ENCODE measurements at regions not wholly inside any gene's neighbourhood (a gene's known extent, or its start where the extent isn't known, plus 50 kb on each side); places are given as distances from the start of the nearest gene placed in this dataset.

DNA sequence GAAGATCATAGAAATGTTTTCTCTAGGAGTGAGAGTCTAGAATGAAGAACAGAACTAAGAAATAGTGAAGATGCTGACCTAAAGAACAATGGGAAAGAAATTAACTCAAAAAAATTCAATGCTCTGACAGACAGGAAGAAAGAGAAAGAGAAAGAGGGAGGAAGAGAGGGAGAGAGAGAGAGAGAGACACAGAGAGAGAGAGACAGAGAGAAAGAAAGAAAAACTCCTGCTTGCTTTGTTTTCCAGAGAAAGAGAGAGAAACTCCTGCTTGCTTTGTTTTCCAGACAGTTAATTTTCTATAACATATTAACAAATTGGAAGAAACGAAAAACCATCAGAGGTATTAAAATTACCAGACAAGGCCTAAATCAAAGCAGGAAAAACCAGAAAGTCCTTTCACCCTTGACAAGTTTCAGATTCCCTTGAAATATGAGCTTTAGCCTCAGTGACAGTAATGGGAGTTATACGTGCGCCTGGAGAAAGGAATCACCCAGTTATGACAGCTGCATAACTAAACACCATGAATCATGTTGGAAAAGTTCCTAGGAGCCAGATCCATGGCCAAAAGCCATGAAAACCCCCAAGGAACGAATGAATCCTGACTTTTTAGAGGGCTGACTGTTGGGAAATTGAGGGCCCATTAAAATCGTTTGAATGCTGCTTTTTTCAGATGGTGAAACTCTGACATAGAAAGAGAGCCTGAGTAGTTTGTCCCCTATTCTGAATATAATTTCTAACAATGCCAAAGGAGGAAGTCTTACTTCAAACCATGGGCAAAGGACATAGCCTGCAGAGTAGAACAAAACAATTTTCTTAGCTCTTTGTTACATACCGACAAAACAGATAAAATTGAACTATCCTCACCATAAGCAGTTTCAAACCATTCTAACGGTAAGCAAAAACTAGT, 228.6 kb upstream of the CHST9 start:
- Histone ChIP-seq H3K4me1 (ENCODE audit: control insufficient read depth in 1 of 2, low read depth in 2 of 2) (no peaks in the 10 kb centered on the region), H3K27me3 (replicated peaks; ENCODE audit: insufficient read depth) (no peaks in the 10 kb centered on the region), H3K36me3 (no peaks in the 10 kb centered on the region), H3K9me3 (no peaks in the 10 kb centered on the region), H3K27ac (no peak overlapping the region), H3K4me3 (no peak overlapping the region)
- TF ChIP-seq, protein P1, sequence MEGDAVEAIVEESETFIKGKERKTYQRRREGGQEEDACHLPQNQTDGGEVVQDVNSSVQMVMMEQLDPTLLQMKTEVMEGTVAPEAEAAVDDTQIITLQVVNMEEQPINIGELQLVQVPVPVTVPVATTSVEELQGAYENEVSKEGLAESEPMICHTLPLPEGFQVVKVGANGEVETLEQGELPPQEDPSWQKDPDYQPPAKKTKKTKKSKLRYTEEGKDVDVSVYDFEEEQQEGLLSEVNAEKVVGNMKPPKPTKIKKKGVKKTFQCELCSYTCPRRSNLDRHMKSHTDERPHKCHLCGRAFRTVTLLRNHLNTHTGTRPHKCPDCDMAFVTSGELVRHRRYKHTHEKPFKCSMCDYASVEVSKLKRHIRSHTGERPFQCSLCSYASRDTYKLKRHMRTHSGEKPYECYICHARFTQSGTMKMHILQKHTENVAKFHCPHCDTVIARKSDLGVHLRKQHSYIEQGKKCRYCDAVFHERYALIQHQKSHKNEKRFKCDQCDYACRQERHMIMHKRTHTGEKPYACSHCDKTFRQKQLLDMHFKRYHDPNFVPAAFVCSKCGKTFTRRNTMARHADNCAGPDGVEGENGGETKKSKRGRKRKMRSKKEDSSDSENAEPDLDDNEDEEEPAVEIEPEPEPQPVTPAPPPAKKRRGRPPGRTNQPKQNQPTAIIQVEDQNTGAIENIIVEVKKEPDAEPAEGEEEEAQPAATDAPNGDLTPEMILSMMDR (IDR thresholded peaks at IDR 0.05) = no peak
- no peak for ATAC-seq (ENCODE audit: insufficient number of reproducible peaks, low FRiP score, low read depth)
- DNase-seq (ENCODE audit: low spot score) = no peak

DNA sequence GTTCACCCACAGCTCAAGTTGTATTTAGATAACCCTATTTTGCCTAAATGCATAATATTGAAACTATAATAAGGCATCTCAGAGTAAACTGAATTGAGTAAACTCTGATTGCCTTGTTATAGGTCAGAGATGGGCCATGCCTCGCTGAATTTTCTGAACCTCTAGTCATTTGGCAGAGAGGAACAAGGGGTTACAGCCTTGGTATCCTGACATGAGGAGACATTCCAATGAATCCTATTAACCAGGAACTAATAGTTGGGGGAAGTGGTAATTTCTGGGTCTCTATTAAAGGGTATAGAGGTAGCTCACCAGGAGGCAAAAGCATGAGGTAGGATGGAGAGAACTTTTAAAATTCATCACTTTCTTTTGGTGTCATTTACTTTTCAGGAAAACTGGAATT, 227.4 kb upstream of the CHST9 start:
- no peaks in the 10 kb centered on the region for H3K27me3 ChIP-seq (replicated peaks; ENCODE audit: insufficient read depth)
- DNase-seq (ENCODE audit: low spot score) = no peak
- TF ChIP-seq, protein P1 (IDR thresholded peaks at IDR 0.05) = no peak
- H3K4me3 ChIP-seq = no peak overlapping the region
- no peaks in the 10 kb centered on the region for H3K36me3 ChIP-seq
- no peaks in the 10 kb centered on the region for H3K9me3 ChIP-seq
- H3K4me1 ChIP-seq (ENCODE audit: control insufficient read depth in 1 of 2, low read depth in 2 of 2) = no peaks in the 10 kb centered on the region
- no peak for ATAC-seq (ENCODE audit: insufficient number of reproducible peaks, low FRiP score, low read depth)
- no peak overlapping the region for H3K27ac ChIP-seq

DNA sequence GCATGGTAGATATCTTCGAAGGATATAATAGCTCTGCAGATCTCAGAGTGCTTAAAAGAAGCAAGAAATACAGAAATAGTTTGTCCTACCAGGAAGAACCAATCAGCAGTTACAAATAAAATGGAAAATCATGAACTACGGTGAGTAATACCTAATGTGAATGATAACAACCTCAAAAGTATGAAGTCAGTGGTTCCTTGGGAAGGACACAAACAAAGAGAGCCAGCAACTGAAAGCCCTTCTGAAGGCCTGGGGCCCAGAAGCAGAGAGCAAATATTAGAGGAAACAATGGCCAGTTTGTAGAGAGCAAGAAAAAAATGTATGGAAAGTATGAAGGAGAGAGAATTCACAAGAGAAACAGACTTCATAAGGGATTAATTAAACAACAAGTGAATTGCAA, 226.8 kb upstream of the CHST9 start:
- DNase-seq (ENCODE audit: low spot score) (no peak), ATAC-seq (ENCODE audit: insufficient number of reproducible peaks, low FRiP score, low read depth) (no peak)
- H3K36me3 ChIP-seq = no peaks in the 10 kb centered on the region
- H3K27ac ChIP-seq = no peak overlapping the region
- no peaks in the 10 kb centered on the region for H3K9me3 ChIP-seq
- no peaks in the 10 kb centered on the region for H3K27me3 ChIP-seq (replicated peaks; ENCODE audit: insufficient read depth)
- no peaks in the 10 kb centered on the region for H3K4me1 ChIP-seq (ENCODE audit: control insufficient read depth in 1 of 2, low read depth in 2 of 2)
- TF ChIP-seq, protein P1 (IDR thresholded peaks at IDR 0.05) = no peak
- no peak overlapping the region for H3K4me3 ChIP-seq

DNA sequence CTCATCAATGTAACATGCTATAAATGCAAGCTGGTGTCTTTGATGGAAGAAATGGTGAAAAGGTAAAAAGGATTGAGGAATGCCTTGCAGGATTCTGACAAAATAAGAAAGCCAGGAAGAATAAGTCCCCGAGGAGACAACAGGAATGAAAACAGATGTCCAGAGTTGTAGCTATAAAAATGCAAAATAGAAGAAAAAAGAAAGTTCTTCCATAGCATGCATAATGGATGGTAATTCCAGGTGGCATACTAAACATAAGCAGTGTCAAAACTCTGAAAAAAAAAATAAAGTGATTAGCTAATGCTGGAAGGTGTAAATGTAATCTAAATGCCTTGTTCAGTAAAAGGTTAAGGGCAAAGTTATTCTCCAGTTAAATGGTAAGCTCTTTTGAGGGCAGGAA, 225.9 kb upstream of the CHST9 start:
- no peaks in the 10 kb centered on the region for H3K36me3 ChIP-seq
- H3K4me3 ChIP-seq = no peak overlapping the region
- H3K27ac ChIP-seq = no peak overlapping the region
- H3K4me1 ChIP-seq (ENCODE audit: control insufficient read depth in 1 of 2, low read depth in 2 of 2) = no peaks in the 10 kb centered on the region
- DNase-seq (ENCODE audit: low spot score) (no peak), ATAC-seq (ENCODE audit: insufficient number of reproducible peaks, low FRiP score, low read depth) (no peak)
- H3K27me3 ChIP-seq (replicated peaks; ENCODE audit: insufficient read depth) = no peaks in the 10 kb centered on the region
- H3K9me3 ChIP-seq = no peaks in the 10 kb centered on the region
- TF ChIP-seq, protein P1 (IDR thresholded peaks at IDR 0.05) = no peak

DNA sequence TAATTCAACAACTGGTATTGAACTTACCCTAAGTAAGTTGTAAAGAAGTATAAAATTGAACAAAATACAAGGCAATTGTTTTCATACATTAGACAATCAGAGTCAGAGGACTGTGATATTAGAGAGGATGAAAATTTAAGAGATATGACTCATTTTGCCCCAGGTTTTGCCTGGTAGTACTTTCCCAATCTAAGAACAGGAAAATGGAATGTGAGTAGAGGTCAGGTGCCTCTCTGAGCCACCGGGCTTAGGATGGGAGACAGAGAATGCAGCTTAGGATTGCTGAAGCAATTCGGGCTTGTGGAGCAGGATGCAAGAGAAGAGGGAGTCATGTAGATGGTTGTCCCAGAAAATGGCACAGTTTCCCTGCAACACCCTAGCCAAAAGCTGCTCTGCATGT, 219.7 kb upstream of the CHST9 start:
- H3K27me3 ChIP-seq (replicated peaks; ENCODE audit: insufficient read depth) = no peaks in the 10 kb centered on the region
- no peaks in the 10 kb centered on the region for H3K9me3 ChIP-seq
- TF ChIP-seq, protein P1 (IDR thresholded peaks at IDR 0.05) = no peak
- no peaks in the 10 kb centered on the region for H3K4me1 ChIP-seq (ENCODE audit: control insufficient read depth in 1 of 2, low read depth in 2 of 2)
- DNase-seq (ENCODE audit: low spot score) (no peak), ATAC-seq (ENCODE audit: insufficient number of reproducible peaks, low FRiP score, low read depth) (no peak)
- H3K36me3 ChIP-seq = no peaks in the 10 kb centered on the region
- H3K27ac ChIP-seq = no peak overlapping the region
- H3K4me3 ChIP-seq = no peak overlapping the region
